Aorta (tissue), 5 donors: ENCODE measurements at regions not wholly inside any gene's neighbourhood (a gene's known extent, or its start where the extent isn't known, plus 50 kb on each side); places are given as distances from the start of the nearest gene placed in this dataset.

Source experiments
- ATAC-seq: fragments of 200-7000 bp; cut with Tn5 transposase; one replicate; pipeline ENCODE4 v1.9.1; 2022; ENCODE audit warnings: moderate library complexity; ENCODE audit not compliant: low FRiP score
- DNase-seq, 2 donors: peaks; one replicate each; pipeline ENCODE4 v3.0.0-alpha.2; 2020
- H3K27ac ChIP-seq, 2 donors: one replicate each; pipeline ENCODE4 v1.5.1; 2013; ENCODE audit warnings: low read length in 2 of 2, mild to moderate bottlenecking in 2 of 2, moderate library complexity in 2 of 2, control low read depth in 1 of 2, inconsistent platforms in 1 of 2, low read depth in 1 of 2
- H3K27me3 ChIP-seq, 2 donors: one replicate each; pipeline ENCODE4 v1.6.1; 2013; ENCODE audit warnings: control low read depth in 1 of 2, low read length in 1 of 2, mild to moderate bottlenecking in 1 of 2, moderate library complexity in 1 of 2; ENCODE audit not compliant: insufficient read depth in 2 of 2, control insufficient read depth in 1 of 2
- H3K36me3 ChIP-seq, 2 donors: one replicate each; pipeline ENCODE4 v1.6.1; 2013; ENCODE audit warnings: control low read depth in 1 of 2, low read length in 1 of 2, mild to moderate bottlenecking in 1 of 2; ENCODE audit not compliant: insufficient read depth in 2 of 2, control insufficient read depth in 1 of 2
- H3K4me1 ChIP-seq, 2 donors: one replicate each; pipeline ENCODE4 v1.6.1; 2013; ENCODE audit warnings: low read length in 2 of 2, control low read depth in 1 of 2, mild to moderate bottlenecking in 1 of 2, moderate library complexity in 1 of 2; ENCODE audit not compliant: insufficient read depth in 2 of 2, control insufficient read depth in 1 of 2
- H3K4me3 ChIP-seq, 2 donors: one replicate each; pipeline ENCODE4 v1.5.1; 2013; ENCODE audit warnings: low read length in 2 of 2, control low read depth in 1 of 2, mild to moderate bottlenecking in 1 of 2
- H3K9me3 ChIP-seq: one replicate; pipeline ENCODE4 v1.6.1; 2013; ENCODE audit warnings: mild to moderate bottlenecking, low read length; ENCODE audit not compliant: control insufficient read depth
- WGBS, 2 donors: extraction: QIAGEN DNeasy Blood & Tissue Kit; methylation state at CpG; one replicate each; pipeline ENCODE4 v1.1.7; 2013; 5-methylcytosine and 5-hydroxymethylcytosine counted together
- intact Hi-C, 2 donors: fragments of 100-400 bp; cut with DNase I; formaldehyde crosslinking; loops; one replicate each; pipeline versions ENCODE4 v1.14.2 to v1.15.0; 2022
- donor health status: healthy with polysubstance abuse.
- donor health status: Bipolar disorder and iron deficiency.
- donor health status: DM: no; HTN: no; CAD: no.
- donor health status: DM: no; HTN: no; CAD: no.
- donor health status: DM: yes; HTN: yes; CAD: no.

- intact Hi-C loops = no loop called here
- no peaks in the 10 kb centered on the region for H3K27me3 ChIP-seq
- no peak overlapping the region for H3K4me3 ChIP-seq
- no peaks in the 10 kb centered on the region for H3K36me3 ChIP-seq
- DNase-seq (no peak), ATAC-seq (no peak)
- no peaks in the 10 kb centered on the region for H3K4me1 ChIP-seq
- 63 to 75% methylated on average over 3 of the region's 3 CpGs for WGBS, 2 donors
- H3K9me3 ChIP-seq = peaks cover 5% of the 10 kb centered on the region
- no peak overlapping the region for H3K27ac ChIP-seq
These were observed 82.4 kb upstream of the PLCL2 start for GRCh38 chr3:16802389-16802788.

GRCh38 chr3:16803019-16803418 is 81.7 kb upstream of the PLCL2 start:
- Histone ChIP-seq H3K27me3 (no peaks in the 10 kb centered on the region), H3K9me3 (peaks cover 3% of the 10 kb centered on the region), H3K36me3 (no peaks in the 10 kb centered on the region), H3K4me1 (no peaks in the 10 kb centered on the region), H3K27ac (no peak overlapping the region), H3K4me3 (no peak overlapping the region)
- no peak for ATAC-seq
- no peak for DNase-seq
- intact Hi-C loops = no loop called here
- 92 to 95% methylated on average over 4 of the region's 4 CpGs for WGBS, 2 donors

GRCh38 chr3:16807391-16807790 is 77.4 kb upstream of the PLCL2 start:
- no peak overlapping the region for H3K4me3 ChIP-seq
- ATAC-seq = peak; percentile 38
- intact Hi-C loops = no loop called here
- no peak overlapping the region for H3K27ac ChIP-seq
- WGBS, 2 donors = 41 to 48% methylated on average over 6 of the region's 6 CpGs
- H3K36me3 ChIP-seq = no peaks in the 10 kb centered on the region
- H3K9me3 ChIP-seq = no peaks in the 10 kb centered on the region
- no peak for DNase-seq
- no peaks in the 10 kb centered on the region for H3K27me3 ChIP-seq
- H3K4me1 ChIP-seq = peaks cover 0 to 3% of the 10 kb centered on the region in 2 donors

GRCh38 chr3:16808393-16809107 is 76.2 kb upstream of the PLCL2 start:
- DNase-seq (no peak), ATAC-seq (no peak)
- peaks cover 0 to 3% of the 10 kb centered on the region in 2 donors for H3K4me1 ChIP-seq
- peaks cover 1% of the 10 kb centered on the region for H3K9me3 ChIP-seq
- H3K27me3 ChIP-seq = no peaks in the 10 kb centered on the region
- H3K36me3 ChIP-seq = no peaks in the 10 kb centered on the region
- no peak overlapping the region for H3K27ac ChIP-seq
- WGBS, 2 donors = 73 to 75% methylated on average over 3 of the region's 3 CpGs
- intact Hi-C loops = no loop called here
- no peak overlapping the region for H3K4me3 ChIP-seq

- Histone ChIP-seq H3K9me3 (peaks cover 1% of the 10 kb centered on the region), H3K27me3 (no peaks in the 10 kb centered on the region), H3K4me1 (peaks cover 0 to 3% of the 10 kb centered on the region in 2 donors), H3K36me3 (no peaks in the 10 kb centered on the region), H3K4me3 (no peak overlapping the region), H3K27ac (no peak overlapping the region)
- no peak for ATAC-seq
- intact Hi-C loops = no loop called here
- 82 to 83% methylated on average over 4 of the region's 4 CpGs for WGBS, 2 donors
- no peak for DNase-seq
These were observed 75.3 kb upstream of the PLCL2 start for GRCh38 chr3:16809482-16809881.

- Histone ChIP-seq H3K4me1 (peaks cover 0 to 3% of the 10 kb centered on the region in 2 donors), H3K36me3 (no peaks in the 10 kb centered on the region), H3K4me3 (no peak overlapping the region), H3K27me3 (no peaks in the 10 kb centered on the region), H3K9me3 (peaks cover 1% of the 10 kb centered on the region), H3K27ac (no peak overlapping the region)
- ATAC-seq (no peak), DNase-seq (no peak)
- intact Hi-C loops = no loop called here
- 95 to 96% methylated on average over 2 of the region's 2 CpGs for WGBS, 2 donors
These were observed 74.8 kb upstream of the PLCL2 start for GRCh38 chr3:16809993-16810392.

- H3K27ac ChIP-seq = no peak overlapping the region
- 72 to 75% methylated on average over 7 of the region's 7 CpGs for WGBS, 2 donors
- no peak overlapping the region for H3K4me3 ChIP-seq
- peaks cover 0 to 3% of the 10 kb centered on the region in 2 donors for H3K4me1 ChIP-seq
- H3K9me3 ChIP-seq = peaks cover 1% of the 10 kb centered on the region
- H3K36me3 ChIP-seq = no peaks in the 10 kb centered on the region
- intact Hi-C loops = no loop called here
- no peaks in the 10 kb centered on the region for H3K27me3 ChIP-seq
- ATAC-seq = no peak
- DNase-seq = no peak
These were observed 74.0 kb upstream of the PLCL2 start for GRCh38 chr3:16810593-16811367.

GRCh38 chr3:16811950-16812349 is 72.8 kb upstream of the PLCL2 start:
- intact Hi-C loops = no loop called here
- Histone ChIP-seq H3K36me3 (no peaks in the 10 kb centered on the region), H3K27ac (no peak overlapping the region), H3K27me3 (no peaks in the 10 kb centered on the region), H3K4me1 (peaks cover 0 to 3% of the 10 kb centered on the region in 2 donors), H3K4me3 (no peak overlapping the region), H3K9me3 (peaks cover 1% of the 10 kb centered on the region)
- DNase-seq (no peak), ATAC-seq (no peak)
- WGBS, 2 donors = 67 to 78% methylated on average over 1 of the region's 1 CpG

GRCh38 chr3:16813336-16813735 is 71.4 kb upstream of the PLCL2 start:
- intact Hi-C loops = no loop called here
- Histone ChIP-seq H3K36me3 (no peaks in the 10 kb centered on the region), H3K27ac (no peak overlapping the region), H3K9me3 (peaks cover 1% of the 10 kb centered on the region), H3K4me1 (peaks cover 0 to 3% of the 10 kb centered on the region in 2 donors), H3K4me3 (no peak overlapping the region), H3K27me3 (no peaks in the 10 kb centered on the region)
- DNase-seq = no peak
- ATAC-seq = no peak
